WI38 (cell line): ENCODE measurements at regions not wholly inside any gene's neighbourhood (a gene's known extent, or its start where the extent isn't known, plus 50 kb on each side); places are given as distances from the start of the nearest gene placed in this dataset.

Experiments
- H3K4me3 ChIP-seq: 2 replicates; pipeline ENCODE4 v1.5.1; 2011; ENCODE audit warnings: low read depth, mild to moderate bottlenecking, control low read depth, low read length
- CTCF ChIP-seq: IDR thresholded peaks from 2 replicates; pipeline ENCODE4 v1.5.1; 2012; ENCODE audit warnings: low read depth, mild to moderate bottlenecking, control low read depth, low read length

GRCh38 chr3:102189956-102190723 is 244.7 kb upstream of the ZPLD1 start:
- H3K4me3 ChIP-seq = no peak overlapping the region
- TF ChIP-seq CTCF = no peak

GRCh38 chr3:102192575-102192974 is 242.2 kb upstream of the ZPLD1 start:
- no peak overlapping the region for H3K4me3 ChIP-seq
- TF ChIP-seq CTCF = no peak

GRCh38 chr3:102193255-102193654 is 241.6 kb upstream of the ZPLD1 start:
- no peak overlapping the region for H3K4me3 ChIP-seq
- TF ChIP-seq CTCF = no peak

- no peak for TF ChIP-seq CTCF
- H3K4me3 ChIP-seq = no peak overlapping the region
Measured at GRCh38 chr3:102194001-102194400, 240.8 kb upstream of the ZPLD1 start.

GRCh38 chr3:102194760-102195159 is 240.1 kb upstream of the ZPLD1 start:
- H3K4me3 ChIP-seq = no peak overlapping the region
- TF ChIP-seq CTCF = no peak

- H3K4me3 ChIP-seq = no peak overlapping the region
- TF ChIP-seq CTCF = no peak
Measured at GRCh38 chr3:102195198-102195948, 239.4 kb upstream of the ZPLD1 start.

GRCh38 chr3:102200126-102200525 is 234.7 kb upstream of the ZPLD1 start:
- no peak overlapping the region for H3K4me3 ChIP-seq
- no peak for TF ChIP-seq CTCF
